PFSK-1 (cell line): ENCODE measurements at regions not wholly inside any gene's neighbourhood (a gene's known extent, or its start where the extent isn't known, plus 50 kb on each side); places are given as distances from the start of the nearest gene placed in this dataset.

Experiments used
- FOXP2 ChIP-seq: optimal IDR thresholded peaks from 2 replicates; pipeline ENCODE3; 2011; ENCODE audit warnings: borderline replicate concordance, control low read depth, inconsistent platforms; ENCODE audit not compliant: insufficient read depth; ENCODE audit errors: extremely low read length, extremely low read depth
- POLR2AphosphoS5 ChIP-seq: IDR thresholded peaks from 2 replicates; pipeline ENCODE4 v1.6.1; 2012; ENCODE audit warnings: low read depth, mild to moderate bottlenecking, control low read depth, low read length, moderate library complexity
- REST ChIP-seq, 2 experiments: IDR thresholded peaks; 2 replicates each; pipeline versions ENCODE4 v1.6.1 to v1.8.0; 2011 to 2012; ENCODE audit warnings: low read depth in 2 of 2, low read length in 2 of 2, control low read depth in 1 of 2, inconsistent platforms in 1 of 2, mild to moderate bottlenecking in 1 of 2, moderate library complexity in 1 of 2; ENCODE audit not compliant: insufficient read depth in 1 of 2
- SIN3A ChIP-seq: IDR thresholded peaks from 2 replicates; pipeline ENCODE4 v1.6.1; 2012; ENCODE audit warnings: mild to moderate bottlenecking, low read length, moderate library complexity, borderline replicate concordance; ENCODE audit not compliant: insufficient read depth
- TAF1 ChIP-seq: IDR thresholded peaks from 2 replicates; pipeline ENCODE4 v1.6.1; 2012; ENCODE audit warnings: low read length, control low read depth, borderline replicate concordance; ENCODE audit not compliant: insufficient read depth

GRCh38 chr1:147413110-147413605, 128.1 kb upstream of the BCL9 start:
- TF ChIP-seq REST (IDR thresholded peaks at IDR 0.05; ENCODE audit: insufficient read depth in 1 of 2, low read depth in 2 of 2, low read length in 2 of 2): no peak
- no peak for TF ChIP-seq FOXP2
- TF ChIP-seq TAF1: no peak
- TF ChIP-seq SIN3A: no peak
- no peak for TF ChIP-seq POLR2AphosphoS5

GRCh38 chr1:147414505-147415163, 126.7 kb upstream of the BCL9 start:
- no peak for TF ChIP-seq SIN3A
- TF ChIP-seq TAF1: no peak
- TF ChIP-seq REST (IDR thresholded peaks at IDR 0.05; ENCODE audit: insufficient read depth in 1 of 2, low read depth in 2 of 2, low read length in 2 of 2): no peak
- no peak for TF ChIP-seq FOXP2
- no peak for TF ChIP-seq POLR2AphosphoS5

- TF ChIP-seq POLR2AphosphoS5 (no peak), FOXP2 (no peak), TAF1 (no peak), SIN3A (no peak)
Observed at GRCh38 chr1:147417024-147417423, 124.3 kb upstream of the BCL9 start.

- TF ChIP-seq FOXP2: no peak
- no peak for TF ChIP-seq SIN3A
- TF ChIP-seq REST (IDR thresholded peaks at IDR 0.05; ENCODE audit: insufficient read depth in 1 of 2, low read depth in 2 of 2, low read length in 2 of 2): no peak
- TF ChIP-seq POLR2AphosphoS5: no peak
- TF ChIP-seq TAF1: no peak
Observed at GRCh38 chr1:147434921-147435320, 106.4 kb upstream of the BCL9 start.

GRCh38 chr1:147444381-147444780, 96.9 kb upstream of the BCL9 start:
- TF ChIP-seq FOXP2: no peak
- no peak for TF ChIP-seq TAF1
- no peak for TF ChIP-seq REST (IDR thresholded peaks at IDR 0.05; ENCODE audit: insufficient read depth in 1 of 2, low read depth in 2 of 2, low read length in 2 of 2)
- TF ChIP-seq SIN3A: no peak
- no peak for TF ChIP-seq POLR2AphosphoS5
